Calu3 (cell line): ENCODE measurements at regions not wholly inside any gene's neighbourhood (a gene's known extent, or its start where the extent isn't known, plus 50 kb on each side); places are given as distances from the start of the nearest gene placed in this dataset.

Experiments used
- BruUV-seq: library from RNA; stranded (reverse); fragments of 400-500 nt; replicated peaks from 2 replicates; lab custom pipeline; 2021; lab: Mats Ljungman, UMichigan
- CTCF ChIA-PET: fragments of 300-600 bp; sonication (Branson Sonifier 250); formaldehyde crosslinking; loops from one replicate; lab custom pipeline; 2022; ENCODE audit warnings: antibody characterized with exemption; lab: Charles Lee
- DNase-seq: peaks from one replicate; pipeline ENCODE4 v3.0.0; 2022
- H3K27ac Mint-ChIP-seq: one replicate; pipeline ENCODE4 v1.8.0; 2022; ENCODE audit warnings: mixed read lengths; ENCODE audit not compliant: unreplicated experiment
- H3K27me3 Mint-ChIP-seq: one replicate; pipeline ENCODE4 v1.8.0; 2022; ENCODE audit warnings: mixed read lengths; ENCODE audit not compliant: unreplicated experiment
- H3K36me3 Mint-ChIP-seq: one replicate; pipeline ENCODE4 v1.8.0; 2022; ENCODE audit warnings: mild to moderate bottlenecking, moderate library complexity, mixed read lengths; ENCODE audit not compliant: insufficient read depth, unreplicated experiment
- H3K4me1 Mint-ChIP-seq: one replicate; pipeline ENCODE4 v1.8.0; 2022; ENCODE audit warnings: mild to moderate bottlenecking, low read depth, mixed read lengths; ENCODE audit not compliant: unreplicated experiment
- H3K4me3 Mint-ChIP-seq: one replicate; pipeline ENCODE4 v1.8.0; 2022; ENCODE audit warnings: mild to moderate bottlenecking, low read depth, moderate library complexity, mixed read lengths; ENCODE audit not compliant: unreplicated experiment
- H3K9me3 Mint-ChIP-seq: one replicate; pipeline ENCODE4 v1.8.0; 2022; ENCODE audit warnings: low read depth, mixed read lengths; ENCODE audit not compliant: unreplicated experiment
- intact Hi-C: fragments of 100-400 bp; cut with micrococcal nuclease; formaldehyde crosslinking; loops from one replicate; pipeline ENCODE4 v1.10.0; 2022; ENCODE audit not compliant: unreplicated experiment
- TF ChIP-seq, protein P1 (sequence below): fragments of 200-600 bp; IDR thresholded peaks from one replicate; pipeline ENCODE4 v1.8.0; 2022; ENCODE audit warnings: antibody characterized with exemption; ENCODE audit not compliant: unreplicated experiment

DNA sequence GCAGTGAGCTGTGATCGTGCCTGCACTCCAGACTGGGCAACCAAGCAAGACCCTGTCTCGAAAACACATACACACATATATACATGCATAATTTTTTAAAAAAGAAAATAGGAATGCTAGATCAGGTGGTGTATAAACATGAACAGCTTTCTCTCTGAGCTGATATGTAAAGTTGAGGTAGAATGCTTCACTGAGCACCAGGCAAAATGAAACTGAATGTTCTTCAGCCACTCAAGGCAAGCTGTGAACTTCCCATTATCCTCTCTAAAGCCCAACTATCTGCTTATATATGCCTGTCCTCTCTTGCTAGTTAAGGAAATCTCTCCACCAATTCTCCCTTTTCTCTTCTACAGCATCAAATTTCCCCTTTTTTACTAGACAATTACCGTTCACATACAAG is 93.0 kb downstream of the NUF2 start:
- H3K4me3 Mint-ChIP-seq, result no peak overlapping the region
- CTCF ChIA-PET, result interaction anchor here (0.6 kb wide), 1 partner anchor 29 kb away, joined by 3 read pairs; no protein-coding TSS in a partner anchor
- H3K36me3 Mint-ChIP-seq, result peaks cover 4% of the 10 kb centered on the region
- peaks cover 23% of the 10 kb centered on the region for H3K27me3 Mint-ChIP-seq
- DNase-seq, result no peak
- peaks cover 8% of the 10 kb centered on the region for H3K4me1 Mint-ChIP-seq
- H3K27ac Mint-ChIP-seq, result no peak overlapping the region
- no peaks in the 10 kb centered on the region for H3K9me3 Mint-ChIP-seq
- TF ChIP-seq, protein P1, sequence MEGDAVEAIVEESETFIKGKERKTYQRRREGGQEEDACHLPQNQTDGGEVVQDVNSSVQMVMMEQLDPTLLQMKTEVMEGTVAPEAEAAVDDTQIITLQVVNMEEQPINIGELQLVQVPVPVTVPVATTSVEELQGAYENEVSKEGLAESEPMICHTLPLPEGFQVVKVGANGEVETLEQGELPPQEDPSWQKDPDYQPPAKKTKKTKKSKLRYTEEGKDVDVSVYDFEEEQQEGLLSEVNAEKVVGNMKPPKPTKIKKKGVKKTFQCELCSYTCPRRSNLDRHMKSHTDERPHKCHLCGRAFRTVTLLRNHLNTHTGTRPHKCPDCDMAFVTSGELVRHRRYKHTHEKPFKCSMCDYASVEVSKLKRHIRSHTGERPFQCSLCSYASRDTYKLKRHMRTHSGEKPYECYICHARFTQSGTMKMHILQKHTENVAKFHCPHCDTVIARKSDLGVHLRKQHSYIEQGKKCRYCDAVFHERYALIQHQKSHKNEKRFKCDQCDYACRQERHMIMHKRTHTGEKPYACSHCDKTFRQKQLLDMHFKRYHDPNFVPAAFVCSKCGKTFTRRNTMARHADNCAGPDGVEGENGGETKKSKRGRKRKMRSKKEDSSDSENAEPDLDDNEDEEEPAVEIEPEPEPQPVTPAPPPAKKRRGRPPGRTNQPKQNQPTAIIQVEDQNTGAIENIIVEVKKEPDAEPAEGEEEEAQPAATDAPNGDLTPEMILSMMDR, result no peak
- intact Hi-C loops, result loop anchor here (10.0 kb wide), 2 partner anchors 400 to 1370 kb away; no protein-coding TSS in a partner anchor
- no TSS peak for BruUV-seq

DNA sequence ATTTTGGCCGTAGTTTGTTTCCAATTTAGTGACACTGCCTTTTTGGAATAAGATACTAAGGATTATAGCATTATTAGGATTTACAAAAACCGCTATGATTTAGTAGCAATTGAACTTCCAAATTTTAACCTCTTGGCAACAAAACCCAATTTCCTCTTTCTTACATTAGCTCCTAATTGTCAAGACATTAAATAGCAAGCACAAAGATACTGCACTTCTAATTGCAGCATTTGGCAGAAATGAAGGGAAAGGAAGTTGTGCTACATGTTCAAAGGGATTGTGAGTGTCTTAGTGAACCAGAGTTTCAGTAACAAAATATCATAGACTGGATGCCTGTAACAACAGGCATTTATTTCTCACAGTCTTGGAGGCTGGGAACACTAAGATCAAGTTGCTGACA is 99.9 kb downstream of the NUF2 start:
- H3K4me3 Mint-ChIP-seq, result no peak overlapping the region
- BruUV-seq, result no TSS peak
- TF ChIP-seq, protein P1, result no peak
- H3K9me3 Mint-ChIP-seq, result no peaks in the 10 kb centered on the region
- no peaks in the 10 kb centered on the region for H3K27me3 Mint-ChIP-seq
- no peak for DNase-seq
- H3K4me1 Mint-ChIP-seq, result no peaks in the 10 kb centered on the region
- CTCF ChIA-PET, result no interaction called here
- intact Hi-C loops, result no loop called here
- no peaks in the 10 kb centered on the region for H3K36me3 Mint-ChIP-seq
- H3K27ac Mint-ChIP-seq, result no peak overlapping the region

DNA sequence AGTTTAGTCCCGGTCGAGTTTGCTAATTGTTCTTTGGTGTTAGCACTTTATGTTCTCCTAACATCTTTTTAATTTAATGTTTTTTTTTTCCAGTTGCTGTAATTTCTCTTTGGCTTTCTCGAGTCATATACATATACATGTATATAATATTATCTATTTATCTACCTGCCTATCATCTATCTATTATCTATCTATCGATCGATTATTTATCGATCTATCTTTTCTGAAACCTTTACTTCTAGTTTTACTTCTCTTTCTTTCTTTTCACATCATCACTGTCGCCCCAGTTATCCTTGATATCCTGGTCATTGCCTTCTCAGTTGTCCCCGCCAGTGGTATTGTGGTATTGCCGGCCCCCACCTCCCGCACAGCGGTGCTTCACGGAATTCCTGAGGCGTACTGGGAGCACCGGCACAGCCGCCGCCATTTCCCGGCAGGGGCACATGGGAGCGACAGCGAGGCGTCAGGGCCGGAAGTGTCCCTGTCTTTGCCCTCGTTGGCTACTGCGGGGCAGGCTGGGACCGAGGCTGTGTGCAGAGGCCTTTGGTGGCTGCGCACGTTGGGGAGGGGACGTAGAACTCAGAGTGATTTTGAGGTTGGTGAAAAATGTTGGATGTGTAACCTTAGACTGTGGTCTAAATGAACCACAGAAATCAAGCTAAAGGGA is 101.1 kb downstream of the NUF2 start:
- H3K36me3 Mint-ChIP-seq, result no peaks in the 10 kb centered on the region
- no peak overlapping the region for H3K27ac Mint-ChIP-seq
- no TSS peak for BruUV-seq
- no peaks in the 10 kb centered on the region for H3K4me1 Mint-ChIP-seq
- DNase-seq, result no peak
- no peaks in the 10 kb centered on the region for H3K9me3 Mint-ChIP-seq
- H3K27me3 Mint-ChIP-seq, result peaks cover 6% of the 10 kb centered on the region
- CTCF ChIA-PET, result no interaction called here
- H3K4me3 Mint-ChIP-seq, result no peak overlapping the region
- TF ChIP-seq, protein P1, result no peak
- intact Hi-C loops, result no loop called here

DNA sequence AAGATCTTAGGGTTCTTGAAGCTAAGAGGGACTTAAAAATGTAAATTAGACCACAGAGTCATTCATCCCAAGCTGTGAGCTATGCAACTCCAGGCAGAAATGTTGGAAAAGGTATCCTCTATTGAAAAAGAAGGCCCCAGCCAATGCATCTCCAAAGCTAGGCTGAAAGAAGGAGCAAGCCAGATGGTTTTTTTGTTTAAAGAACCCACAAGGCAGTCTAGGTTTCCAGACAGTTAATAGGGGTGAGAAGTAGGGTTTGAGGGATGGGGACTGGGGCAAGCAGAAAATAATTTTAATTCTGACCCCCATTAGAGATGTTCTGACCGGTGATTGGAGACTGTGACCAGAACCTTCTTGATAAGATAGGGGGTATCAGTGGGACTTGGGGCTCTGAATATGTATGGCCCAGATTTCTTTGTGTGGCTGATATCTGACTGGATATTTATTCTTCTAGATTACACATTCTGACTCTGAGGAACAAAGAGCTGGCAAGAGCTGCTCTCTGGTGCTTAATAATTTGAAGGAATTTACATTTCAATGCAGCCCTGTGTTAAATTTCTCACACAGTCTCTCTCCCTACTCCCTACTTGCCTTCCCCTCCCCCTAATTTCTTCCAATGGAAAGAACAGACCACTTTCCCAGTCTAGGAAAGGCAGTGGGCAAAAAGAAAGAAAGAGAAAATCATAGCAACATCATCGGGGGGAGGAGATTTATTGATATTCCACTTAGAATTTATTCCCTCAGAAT is 104.9 kb downstream of the NUF2 start:
- no TSS peak for BruUV-seq
- Mint-ChIP-seq H3K9me3 (no peaks in the 10 kb centered on the region), H3K4me3 (no peak overlapping the region), H3K27me3 (peaks cover 13% of the 10 kb centered on the region), H3K27ac (no peak overlapping the region), H3K4me1 (no peaks in the 10 kb centered on the region), H3K36me3 (no peaks in the 10 kb centered on the region)
- intact Hi-C loops, result no loop called here
- no peak for DNase-seq
- CTCF ChIA-PET, result no interaction called here
- TF ChIP-seq, protein P1, result no peak
